Urinary bladder (tissue), 3 donors: ENCODE measurements at regions not wholly inside any gene's neighbourhood (a gene's known extent, or its start where the extent isn't known, plus 50 kb on each side); places are given as distances from the start of the nearest gene placed in this dataset.
"Not testable (repeated sequence)": the region's sequence is repeated elsewhere in the genome, so short reads cannot be mapped to it uniquely, and the experiment has no call there.

Source experiments
- DNase-seq: peaks from one replicate; pipeline ENCODE4 v3.0.0-alpha.2; 2015; ENCODE audit errors: extremely low spot score
- H3K27ac ChIP-seq: one replicate; pipeline ENCODE4 v1.5.1; 2013; ENCODE audit warnings: low read depth, mild to moderate bottlenecking, moderate library complexity
- H3K36me3 ChIP-seq: one replicate; pipeline ENCODE4 v1.6.1; 2013; ENCODE audit warnings: mild to moderate bottlenecking, moderate library complexity; ENCODE audit not compliant: insufficient read depth
- H3K4me1 ChIP-seq: one replicate; pipeline ENCODE4 v1.6.1; 2013; ENCODE audit warnings: mild to moderate bottlenecking, moderate library complexity; ENCODE audit not compliant: insufficient read depth
- H3K4me3 ChIP-seq: one replicate; pipeline ENCODE4 v1.5.1; 2013; ENCODE audit warnings: low read depth, low read length
- WGBS: extraction: QIAGEN DNeasy Blood & Tissue Kit; methylation state at CpG from one replicate; pipeline ENCODE4 v1.1.7; 2013; 5-methylcytosine and 5-hydroxymethylcytosine counted together
- donor health status: healthy with polysubstance abuse.
- donor health status: healthy.

DNA sequence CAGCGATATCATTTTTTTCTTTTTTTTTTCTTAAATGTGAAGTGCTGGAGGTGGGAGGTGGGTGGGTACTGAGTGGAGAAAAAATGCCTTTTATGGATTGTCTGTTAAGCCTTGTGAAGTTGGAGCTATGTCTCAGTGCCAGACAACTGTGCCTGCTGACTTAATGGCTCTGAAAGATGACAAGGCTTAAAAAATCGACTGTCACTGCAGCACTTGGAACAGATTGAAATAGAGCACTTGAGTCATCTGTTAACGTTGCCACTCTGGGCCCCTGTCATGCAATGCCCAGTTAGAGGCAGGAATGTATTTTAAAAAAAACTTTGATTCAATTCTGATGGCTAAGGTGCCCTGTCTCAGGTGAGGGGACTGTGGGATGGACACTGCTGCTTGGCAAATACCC lies 108.2 kb upstream of the HS3ST2 start:
- no peak for DNase-seq
- 68% methylated on average over 3 of the region's 3 CpGs for WGBS
- Histone ChIP-seq H3K4me1 (no peaks in the 10 kb centered on the region), H3K36me3 (no peaks in the 10 kb centered on the region), H3K4me3 (no peak overlapping the region), H3K27ac (no peak overlapping the region)

DNA sequence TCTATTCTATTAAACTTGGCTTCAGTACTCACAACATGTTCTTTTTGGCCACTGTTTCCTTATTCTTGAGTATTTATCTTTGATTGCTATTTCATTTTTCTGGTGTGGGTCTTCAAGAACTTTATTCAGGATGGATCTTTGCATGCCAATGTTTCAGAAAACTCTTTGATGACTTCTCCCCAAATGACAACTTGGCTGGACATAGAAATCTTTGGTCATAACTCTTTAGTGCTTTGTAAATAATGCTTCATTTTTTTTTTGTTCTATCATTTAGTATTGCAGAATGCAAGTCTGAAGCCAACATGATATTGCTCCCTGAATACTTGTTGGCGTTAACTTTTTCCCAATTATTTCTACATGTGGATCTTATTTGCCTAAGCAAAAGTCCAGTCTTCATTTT lies 103.6 kb upstream of the HS3ST2 start:
- Histone ChIP-seq H3K4me3 (no peak overlapping the region), H3K36me3 (no peaks in the 10 kb centered on the region), H3K4me1 (no peaks in the 10 kb centered on the region), H3K27ac (no peak overlapping the region)
- WGBS = 86% methylated on average over 1 of the region's 1 CpG
- no peak for DNase-seq

DNA sequence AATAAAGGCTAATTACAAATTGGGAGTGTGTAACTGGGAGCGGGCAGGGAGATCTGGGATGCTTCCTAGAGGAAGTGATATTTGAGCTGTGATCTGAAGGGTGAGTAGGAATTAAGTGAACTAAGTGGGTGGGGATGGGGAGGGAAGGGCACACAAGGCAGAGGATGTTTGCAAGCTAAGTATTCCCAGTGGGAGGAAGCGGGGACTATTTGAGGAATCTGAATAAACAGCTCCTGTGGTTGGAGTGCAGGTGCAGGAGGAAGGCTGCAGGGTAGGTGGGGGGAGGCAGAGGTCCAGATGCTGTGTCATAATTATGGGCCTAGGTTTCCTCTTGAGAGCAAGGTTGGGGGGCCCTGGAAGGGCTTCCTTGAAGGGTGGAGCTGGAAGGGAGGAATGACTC lies 102.1 kb upstream of the HS3ST2 start:
- Histone ChIP-seq H3K4me3 (no peak overlapping the region), H3K4me1 (no peaks in the 10 kb centered on the region), H3K27ac (no peak overlapping the region), H3K36me3 (no peaks in the 10 kb centered on the region)
- DNase-seq = no peak
- 86% methylated on average over 2 of the region's 2 CpGs for WGBS

DNA sequence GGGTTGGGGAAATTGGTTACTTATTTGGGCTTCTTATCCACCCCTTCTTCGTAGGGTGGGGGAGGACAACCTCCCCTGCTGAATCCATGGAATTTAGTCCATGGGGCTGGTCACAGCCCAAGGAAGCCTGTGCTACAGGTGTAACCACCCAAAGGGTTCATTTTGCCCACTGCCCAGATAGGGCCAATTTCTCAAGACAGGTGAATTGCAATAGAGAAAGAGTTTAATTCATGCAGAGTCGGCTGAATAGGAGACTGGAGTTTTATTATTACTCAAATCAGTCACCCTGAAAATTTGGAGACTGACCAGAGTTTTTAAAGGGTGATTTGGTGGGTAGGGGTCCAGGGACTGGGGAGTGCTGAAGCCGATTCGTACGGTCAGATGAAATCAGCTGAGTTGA lies 101.5 kb upstream of the HS3ST2 start:
- no peaks in the 10 kb centered on the region for H3K4me1 ChIP-seq
- no peak for DNase-seq
- 83% methylated on average over 5 of the region's 5 CpGs for whole genome bisulfite sequencing
- H3K36me3 ChIP-seq = no peaks in the 10 kb centered on the region
- H3K27ac ChIP-seq = no peak overlapping the region
- no peak overlapping the region for H3K4me3 ChIP-seq

DNA sequence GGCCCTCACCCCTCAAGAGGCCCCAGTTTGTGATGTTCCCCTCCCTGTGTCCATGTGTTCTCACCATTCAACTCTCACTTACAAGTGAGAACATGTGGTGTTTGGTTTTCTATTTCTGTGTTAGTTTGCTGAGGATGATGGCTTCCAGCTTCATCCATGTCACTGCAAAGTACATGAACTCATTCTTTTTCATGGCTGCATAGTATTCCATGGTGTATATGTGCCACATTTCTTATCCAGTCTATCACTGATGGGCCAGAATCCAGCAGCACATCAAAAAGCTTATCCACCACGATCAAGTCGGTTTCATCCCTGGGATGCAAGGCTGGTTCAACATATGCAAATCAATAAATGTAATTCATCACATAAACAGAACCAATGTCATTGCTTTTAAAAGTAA lies 95.4 kb upstream of the HS3ST2 start:
- not testable (repeated sequence) for H3K4me3 ChIP-seq, DNase-seq, H3K36me3 ChIP-seq, H3K4me1 ChIP-seq, H3K27ac ChIP-seq
- WGBS = 90% methylated on average over 2 of the region's 2 CpGs

DNA sequence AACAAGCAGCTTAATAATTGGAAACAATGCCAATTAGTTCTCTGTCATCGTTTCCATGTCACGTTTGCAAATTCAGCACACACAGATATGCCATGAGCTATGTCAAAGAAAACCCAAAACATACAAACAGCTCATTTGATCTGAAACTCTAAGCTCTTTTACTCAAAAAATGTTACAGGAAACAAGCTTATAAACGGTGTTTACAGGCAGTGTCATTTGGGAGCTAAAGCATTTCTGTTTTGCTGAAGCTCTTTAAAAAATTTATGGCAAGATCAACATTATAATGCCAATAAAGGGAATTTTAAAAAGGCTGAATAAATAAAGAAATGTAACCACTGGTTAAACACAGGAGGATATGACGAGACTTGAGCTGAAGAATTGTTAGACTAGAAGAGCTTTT lies 94.0 kb upstream of the HS3ST2 start:
- Histone ChIP-seq H3K4me3 (no peak overlapping the region), H3K36me3 (no peaks in the 10 kb centered on the region), H3K27ac (no peak overlapping the region), H3K4me1 (no peaks in the 10 kb centered on the region)
- WGBS = 44% methylated on average over 4 of the region's 4 CpGs
- DNase-seq = no peak

DNA sequence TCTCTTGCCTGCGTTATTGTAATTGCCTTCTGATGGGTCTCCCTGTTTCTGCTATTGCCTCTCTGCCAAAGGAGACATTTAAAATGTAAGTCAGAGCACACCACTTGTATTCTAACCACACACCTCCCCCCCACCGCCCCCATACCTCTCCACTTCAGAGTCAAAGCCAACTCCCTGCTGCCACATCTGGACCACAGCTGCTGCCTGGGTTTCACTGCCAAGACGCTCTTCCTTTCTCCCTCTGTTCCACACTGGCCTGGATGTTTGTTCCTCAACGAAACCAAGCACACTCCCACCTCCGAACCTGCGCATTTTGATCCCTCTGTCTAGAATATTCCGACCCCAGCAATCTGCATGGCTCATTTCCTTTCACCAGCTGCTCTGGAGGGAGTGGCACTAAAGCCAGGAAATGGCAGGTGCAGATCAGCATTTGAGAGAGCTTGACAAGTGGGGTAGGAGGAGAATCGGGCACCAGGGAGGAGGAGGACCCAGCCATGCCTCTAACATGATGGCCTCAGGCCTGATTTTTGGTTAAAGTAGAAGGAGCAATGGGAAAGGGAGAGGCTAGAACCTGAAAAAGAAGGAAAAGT lies 92.4 kb upstream of the HS3ST2 start:
- no peak overlapping the region for H3K27ac ChIP-seq
- H3K4me1 ChIP-seq = no peaks in the 10 kb centered on the region
- 57% methylated on average over 8 of the region's 8 CpGs for WGBS
- H3K4me3 ChIP-seq = no peak overlapping the region
- no peak for DNase-seq
- H3K36me3 ChIP-seq = no peaks in the 10 kb centered on the region

DNA sequence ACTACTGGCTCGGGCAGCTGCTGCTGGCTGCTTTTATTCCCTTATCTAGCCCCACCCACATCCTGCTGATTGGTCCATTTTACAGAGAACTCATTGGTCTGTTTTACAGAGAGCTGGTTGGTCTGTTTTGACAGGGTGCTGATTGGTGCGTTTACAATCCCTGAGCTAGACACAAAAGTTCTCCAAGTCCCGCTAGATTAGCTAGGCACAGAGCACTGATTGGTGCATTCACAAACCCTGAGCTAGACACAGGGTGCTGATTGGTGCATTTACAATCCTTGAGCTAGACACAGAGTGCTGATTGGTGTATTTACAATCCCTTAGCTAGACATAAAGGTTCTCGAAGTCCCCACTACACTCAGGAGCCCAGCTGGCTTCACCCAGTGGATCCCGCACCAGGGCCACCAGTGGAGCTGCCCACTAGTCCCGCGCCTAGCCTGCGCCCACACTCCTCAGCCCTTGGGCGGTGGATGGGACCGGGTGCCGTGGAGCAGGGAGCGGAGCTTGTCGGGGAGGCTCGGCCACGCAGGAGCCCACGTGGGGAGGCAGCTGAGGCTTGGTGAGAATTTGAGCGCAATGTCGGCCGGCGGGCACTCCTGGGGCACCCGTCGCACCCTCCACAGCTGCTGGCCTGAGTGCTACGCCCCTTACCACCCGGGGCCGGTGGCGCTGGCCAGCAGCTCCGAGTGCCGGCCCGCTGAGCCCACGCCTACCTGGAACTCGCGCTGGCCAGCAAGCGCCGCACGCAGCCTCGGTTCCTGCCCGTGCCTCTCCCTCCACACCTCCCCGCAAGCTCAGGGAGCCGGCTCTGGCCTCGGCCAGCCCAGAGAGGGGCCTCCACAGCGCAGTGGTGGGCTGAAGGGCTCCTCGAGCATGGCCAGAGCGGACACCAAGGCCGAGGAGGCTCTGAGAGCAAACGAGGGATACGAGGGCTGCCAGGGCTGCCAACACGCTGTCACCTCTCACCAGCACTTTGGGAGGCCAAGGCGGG lies 91.1 kb upstream of the HS3ST2 start:
- not testable (repeated sequence) for H3K27ac ChIP-seq, H3K4me3 ChIP-seq, H3K36me3 ChIP-seq, DNase-seq, H3K4me1 ChIP-seq
- 91% methylated on average over 48 of the region's 48 CpGs for WGBS

DNA sequence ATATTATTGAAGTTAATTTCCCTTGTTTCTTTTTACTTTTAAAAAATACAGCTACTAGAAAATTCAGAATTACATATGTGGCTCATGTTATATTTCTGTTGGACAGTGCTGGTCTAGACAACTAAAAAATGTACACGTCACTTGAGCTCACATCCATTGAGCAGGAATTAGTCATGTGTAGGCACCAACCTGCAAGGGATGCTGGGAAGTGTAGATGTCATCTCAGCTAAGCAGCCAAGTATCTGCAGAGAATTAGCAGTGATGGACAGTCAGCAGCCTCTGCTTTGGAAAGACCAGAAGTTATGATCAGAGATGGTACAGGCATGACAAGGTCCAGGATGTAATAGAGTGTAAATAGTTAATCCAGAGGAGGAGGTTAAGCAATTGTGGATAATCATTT lies 87.1 kb upstream of the HS3ST2 start:
- 61% methylated on average over 1 of the region's 1 CpG for WGBS
- H3K27ac ChIP-seq = no peak overlapping the region
- H3K4me1 ChIP-seq = no peaks in the 10 kb centered on the region
- H3K36me3 ChIP-seq = no peaks in the 10 kb centered on the region
- no peak for DNase-seq
- H3K4me3 ChIP-seq = no peak overlapping the region

DNA sequence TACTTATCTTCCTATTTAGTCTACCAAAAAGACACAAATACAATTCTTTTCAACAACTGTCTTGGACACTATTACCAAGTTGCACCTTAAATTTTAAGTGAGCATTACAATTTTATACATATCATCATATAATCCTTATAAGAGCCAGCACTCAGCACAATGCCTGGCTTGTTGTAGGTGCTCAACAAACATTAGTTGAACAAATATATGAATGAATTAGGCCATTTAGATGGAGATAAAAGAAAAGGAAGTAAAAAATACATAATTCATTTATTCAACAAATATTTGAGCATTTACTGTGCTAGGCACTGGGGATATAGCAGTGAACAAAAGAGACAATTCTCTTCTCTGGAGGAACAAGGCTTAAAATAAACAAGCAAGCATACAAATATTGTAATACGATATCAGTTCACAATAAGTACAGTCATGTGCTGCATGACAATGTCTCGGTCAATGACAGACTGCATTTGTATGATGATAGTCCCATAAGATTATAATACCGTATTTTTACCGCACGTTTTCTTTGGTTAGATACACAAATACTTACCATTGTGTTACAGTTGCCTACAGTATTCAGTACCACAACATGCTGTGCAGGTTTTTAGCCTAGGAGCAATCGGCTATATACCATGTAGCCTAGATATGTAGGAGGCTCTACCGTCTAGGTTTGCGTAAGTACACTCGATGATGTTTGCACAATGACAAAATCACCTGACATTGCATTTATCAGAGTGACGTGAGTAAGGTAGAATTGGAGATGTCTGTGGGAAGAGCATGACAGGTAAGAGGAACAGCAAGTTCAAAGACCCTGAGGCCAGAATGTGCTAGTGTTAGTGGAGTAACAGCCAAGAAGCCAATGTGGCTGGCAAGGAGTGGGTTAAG lies 86.4 kb upstream of the HS3ST2 start:
- Histone ChIP-seq H3K4me1 (no peaks in the 10 kb centered on the region), H3K36me3 (no peaks in the 10 kb centered on the region), H3K4me3 (no peak overlapping the region), H3K27ac (no peak overlapping the region)
- WGBS = 77% methylated on average over 10 of the region's 10 CpGs
- no peak for DNase-seq

DNA sequence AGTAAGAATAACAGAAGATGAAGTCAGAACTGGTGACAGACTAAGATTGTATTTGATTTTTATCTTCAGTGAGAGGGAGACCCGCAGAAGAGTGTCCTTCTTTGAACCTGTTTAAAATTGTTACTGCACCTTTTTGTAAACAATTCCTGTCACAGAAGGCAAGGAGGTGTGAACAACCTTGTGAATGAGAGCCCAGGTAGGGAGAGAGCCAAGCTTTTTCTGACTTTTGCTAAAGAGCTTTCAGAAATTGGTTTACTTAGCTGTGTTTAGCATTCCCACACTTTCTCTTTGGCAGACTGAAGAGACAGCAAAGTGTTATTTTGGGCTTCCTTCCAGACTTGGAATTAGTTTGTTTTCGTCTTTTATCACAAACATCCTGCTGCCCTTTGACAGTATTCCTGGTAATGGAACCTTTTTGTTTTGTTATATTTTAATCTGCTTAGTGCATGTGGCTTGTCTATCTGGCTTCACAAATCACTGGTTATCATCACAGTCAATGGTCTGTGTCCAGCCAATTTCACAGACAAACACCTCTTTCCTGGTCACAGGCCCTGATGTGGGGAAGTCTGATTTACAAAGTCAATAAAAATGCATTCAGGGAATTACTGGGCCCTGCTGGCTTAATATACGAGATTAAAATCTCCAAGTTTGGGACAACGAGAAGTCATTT lies 85.7 kb upstream of the HS3ST2 start:
- no peak overlapping the region for H3K4me3 ChIP-seq
- no peaks in the 10 kb centered on the region for H3K36me3 ChIP-seq
- 8% methylated on average over 4 of the region's 4 CpGs for WGBS
- H3K27ac ChIP-seq = no peak overlapping the region
- DNase-seq = peak; percentile 0
- no peaks in the 10 kb centered on the region for H3K4me1 ChIP-seq

DNA sequence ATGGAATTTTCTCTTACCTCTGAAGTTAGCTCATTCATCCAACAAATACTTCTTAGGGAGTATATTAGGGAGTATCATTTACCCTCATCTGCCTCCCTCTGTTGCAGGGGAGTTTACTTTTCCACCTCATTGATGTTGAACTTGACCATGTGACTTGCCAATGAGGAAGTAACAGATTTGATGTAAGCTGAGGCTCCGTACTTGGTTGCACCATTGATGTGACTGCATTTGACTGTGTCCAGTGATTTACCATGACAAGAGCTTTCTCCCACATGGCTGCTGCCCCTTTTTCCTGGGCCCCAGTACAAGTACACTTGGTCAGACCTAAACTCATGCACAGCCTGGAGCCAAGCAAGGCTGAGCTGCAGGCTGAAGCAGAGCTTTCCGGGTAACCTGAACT lies 81.6 kb upstream of the HS3ST2 start:
- no peaks in the 10 kb centered on the region for H3K4me1 ChIP-seq
- WGBS = 71% methylated on average over 2 of the region's 2 CpGs
- H3K4me3 ChIP-seq = no peak overlapping the region
- no peaks in the 10 kb centered on the region for H3K36me3 ChIP-seq
- no peak for DNase-seq
- no peak overlapping the region for H3K27ac ChIP-seq

DNA sequence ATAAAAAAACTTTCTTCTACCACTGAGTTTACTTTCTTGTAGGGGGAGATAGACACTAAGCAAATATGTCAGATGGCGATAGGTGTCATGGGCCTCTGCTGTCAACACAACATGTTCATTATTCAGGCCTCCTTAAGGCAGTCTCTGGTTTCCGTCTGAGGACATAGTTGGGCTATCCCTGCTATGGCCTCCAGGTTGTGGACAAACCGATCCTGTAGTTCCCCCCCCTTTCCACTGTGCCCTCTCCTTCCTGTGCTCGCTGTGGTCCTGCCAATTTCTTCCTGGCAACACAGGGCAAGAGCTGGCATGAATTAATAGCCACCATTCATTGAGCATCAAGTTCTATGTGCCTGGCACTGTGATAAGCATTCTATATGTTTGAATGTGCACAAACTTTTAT lies 81.0 kb upstream of the HS3ST2 start:
- WGBS = 69% methylated on average over 4 of the region's 4 CpGs
- Histone ChIP-seq H3K4me3 (no peak overlapping the region), H3K4me1 (no peaks in the 10 kb centered on the region), H3K36me3 (no peaks in the 10 kb centered on the region), H3K27ac (no peak overlapping the region)
- DNase-seq = no peak
